Right lobe of liver (tissue), 4 donors: ENCODE measurements at regions not wholly inside any gene's neighbourhood (a gene's known extent, or its start where the extent isn't known, plus 50 kb on each side); places are given as distances from the start of the nearest gene placed in this dataset.
A peak's percentile ranks its signal among the peaks of the same experiment; 100 is the strongest.
"Not testable (repeated sequence)": the region's sequence is repeated elsewhere in the genome, so short reads cannot be mapped to it uniquely, and the experiment has no call there.

ENCODE experiments used
- CTCF ChIP-seq, 4 donors: fragments of 200-600 bp in 3 of 4; fragments of 450-650 bp in 1 of 4; IDR thresholded peaks; one replicate each; pipeline versions ENCODE4 v1.5.1 to v1.8.0; 2016 to 2022; ENCODE audit warnings: antibody characterized with exemption in 4 of 4, mild to moderate bottlenecking in 2 of 4
- POLR2A ChIP-seq: fragments of 450-650 bp; IDR thresholded peaks from one replicate; pipeline ENCODE4 v1.6.1; 2017; ENCODE audit warnings: antibody characterized with exemption, mild to moderate bottlenecking
- donor health status: DM: no; HTN: no; CAD: no.
- donor health status: DM: no; HTN: no; CAD: no.
- donor health status: DM: no; HTN: yes; CAD: no.

GRCh38 chr1:146443088-146443870 lies 214.5 kb upstream of the NOTCH2NLA start:
- peak in 1 of 4 donors; percentile 4 for TF ChIP-seq CTCF (IDR thresholded peaks at IDR 0.05)
- TF ChIP-seq POLR2A, result not testable (repeated sequence)
